Mesenchymal stem cell (in vitro differentiated cells and primary cell): ENCODE measurements at regions not wholly inside any gene's neighbourhood (a gene's known extent, or its start where the extent isn't known, plus 50 kb on each side); places are given as distances from the start of the nearest gene placed in this dataset.

Source experiments
- DNase-seq: peaks from one replicate; pipeline ENCODE4 v3.0.0-alpha.2; 2013
- H2AFZ ChIP-seq: one replicate; pipeline ENCODE4 v1.6.1; 2013; ENCODE audit warnings: low read depth, mild to moderate bottlenecking, control low read depth, inconsistent platforms, low read length, moderate library complexity
- H2AK5ac ChIP-seq: 2 replicates; pipeline ENCODE4 v1.6.1; 2013; ENCODE audit warnings: low read length, moderate library complexity, mild to moderate bottlenecking, inconsistent platforms; ENCODE audit not compliant: severe bottlenecking
- H2BK120ac ChIP-seq: one replicate; pipeline ENCODE4 v1.6.1; 2013; ENCODE audit warnings: low read depth, mild to moderate bottlenecking, inconsistent platforms, low read length, moderate library complexity
- H2BK12ac ChIP-seq, 2 experiments: one replicate each; pipeline ENCODE4 v1.6.1; 2013; ENCODE audit warnings: inconsistent platforms in 2 of 2, low read length in 2 of 2, mild to moderate bottlenecking in 2 of 2, moderate library complexity in 2 of 2, control low read depth in 1 of 2
- H2BK15ac ChIP-seq: one replicate; pipeline ENCODE4 v1.6.1; 2013; ENCODE audit warnings: mild to moderate bottlenecking, low read depth, inconsistent platforms; ENCODE audit not compliant: poor library complexity, severe bottlenecking
- H2BK5ac ChIP-seq: 2 replicates; pipeline ENCODE4 v1.6.1; 2013; ENCODE audit warnings: low read depth, mild to moderate bottlenecking, low read length, control low read depth, inconsistent platforms; ENCODE audit not compliant: poor library complexity, severe bottlenecking
- H3K14ac ChIP-seq, 2 experiments: one replicate each; pipeline ENCODE4 v1.6.1; 2013; ENCODE audit warnings: inconsistent platforms in 2 of 2, low read length in 2 of 2, control low read depth in 1 of 2, mild to moderate bottlenecking in 1 of 2, moderate library complexity in 1 of 2
- H3K18ac ChIP-seq, 2 experiments: one replicate each; pipeline ENCODE4 v1.6.1; 2013; ENCODE audit warnings: inconsistent platforms in 2 of 2, low read length in 2 of 2, control low read depth in 1 of 2, low read depth in 1 of 2, mild to moderate bottlenecking in 1 of 2
- H3K23ac ChIP-seq, 2 experiments: one replicate each; pipeline ENCODE4 v1.6.1; 2013; ENCODE audit warnings: inconsistent platforms in 2 of 2, low read length in 2 of 2, mild to moderate bottlenecking in 2 of 2, moderate library complexity in 2 of 2, control low read depth in 1 of 2
- H3K27ac ChIP-seq: 2 replicates; pipeline ENCODE4 v1.5.1; 2013; ENCODE audit warnings: mild to moderate bottlenecking, moderate library complexity, low read length, control low read depth, inconsistent platforms; ENCODE audit not compliant: poor library complexity, severe bottlenecking
- H3K27me3 ChIP-seq, 2 experiments: 2 replicates each; pipeline versions ENCODE4 v1.6.1 to v1.7.0; 2013; ENCODE audit warnings: low read length in 2 of 2, mild to moderate bottlenecking in 2 of 2, moderate library complexity in 2 of 2, control low read depth in 1 of 2, inconsistent platforms in 1 of 2; ENCODE audit not compliant: control insufficient read depth in 1 of 2, insufficient read depth in 1 of 2
- H3K36me3 ChIP-seq, 2 experiments: 2 replicates each; pipeline versions ENCODE4 v1.6.1 to v1.7.0; 2013; ENCODE audit warnings: low read length in 2 of 2, control low read depth in 1 of 2, inconsistent platforms in 1 of 2, low read depth in 1 of 2, mild to moderate bottlenecking in 1 of 2; ENCODE audit not compliant: insufficient read depth in 2 of 2, control insufficient read depth in 1 of 2
- H3K4ac ChIP-seq, 2 experiments: one replicate each; pipeline ENCODE4 v1.6.1; 2013; ENCODE audit warnings: inconsistent platforms in 2 of 2, low read length in 2 of 2, mild to moderate bottlenecking in 2 of 2, moderate library complexity in 2 of 2, control low read depth in 1 of 2, low read depth in 1 of 2
- H3K4me1 ChIP-seq: 2 replicates; pipeline ENCODE4 v1.6.1; 2013; ENCODE audit warnings: low read depth, low read length, control low read depth; ENCODE audit not compliant: control insufficient read depth, insufficient read depth
- H3K4me2 ChIP-seq: 2 replicates; pipeline ENCODE4 v1.6.1; 2013; ENCODE audit warnings: low read length, mild to moderate bottlenecking, inconsistent platforms; ENCODE audit not compliant: poor library complexity, severe bottlenecking
- H3K4me3 ChIP-seq, 2 experiments: 2 replicates each; pipeline versions ENCODE4 v1.5.1 to v1.7.0; 2013; ENCODE audit warnings: low read length in 2 of 2, mild to moderate bottlenecking in 2 of 2, control low read depth in 1 of 2, low read depth in 1 of 2; ENCODE audit not compliant: insufficient read depth in 1 of 2
- H3K79me1 ChIP-seq: replicated peaks from 2 replicates; pipeline ENCODE4 v1.6.1; 2013; ENCODE audit warnings: mild to moderate bottlenecking, control low read depth, low read length, inconsistent platforms; ENCODE audit not compliant: poor library complexity, severe bottlenecking
- H3K9ac ChIP-seq: 2 replicates; pipeline ENCODE4 v1.7.0; 2013; ENCODE audit warnings: mild to moderate bottlenecking, low read length, moderate library complexity
- H3K9me3 ChIP-seq: 2 replicates; pipeline ENCODE4 v1.7.0; 2013; ENCODE audit warnings: mild to moderate bottlenecking, low read length; ENCODE audit not compliant: control insufficient read depth
- H4K8ac ChIP-seq: one replicate; pipeline ENCODE4 v1.6.1; 2013; ENCODE audit warnings: inconsistent platforms, mild to moderate bottlenecking, low read length, moderate library complexity
- H4K91ac ChIP-seq: one replicate; pipeline ENCODE4 v1.6.1; 2013; ENCODE audit warnings: mild to moderate bottlenecking, low read length, inconsistent platforms
- WGBS: methylation state at CpG from one replicate; pipeline ENCODE4 v1.1.7; 2013; ENCODE audit warnings: mixed read lengths; 5-methylcytosine and 5-hydroxymethylcytosine counted together

DNA sequence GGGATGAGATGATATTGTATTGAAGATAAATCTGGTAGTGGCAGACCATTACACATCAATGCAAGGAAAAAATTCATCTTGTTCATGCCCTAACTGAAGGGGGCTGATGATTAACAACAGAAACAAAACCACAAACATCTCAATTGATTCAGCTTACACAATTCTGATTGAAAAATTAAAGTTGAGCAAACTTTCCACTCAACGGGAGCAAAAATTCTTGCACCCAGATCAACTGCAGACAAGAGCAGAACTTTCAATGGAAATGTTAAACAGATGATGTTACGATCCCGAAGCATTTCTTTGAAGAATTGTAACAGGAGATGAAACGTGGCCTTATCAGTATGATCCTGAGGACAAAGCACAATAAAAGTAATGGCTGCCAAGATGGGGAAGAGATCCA lies 172.4 kb upstream of the SOX5 start:
- Histone ChIP-seq H2BK120ac (no peak overlapping the region), H3K23ac (no peak overlapping the region), H3K4me3 (no peak overlapping the region), H2BK15ac (no peak overlapping the region), H2AFZ (no peak overlapping the region), H3K18ac (no peak overlapping the region), H2AK5ac (no peak overlapping the region), H3K79me1 (no peaks in the 10 kb centered on the region), H3K27me3 (no peaks in the 10 kb centered on the region), H3K4me1 (no peaks in the 10 kb centered on the region), H3K9ac (no peak overlapping the region), H4K91ac (no peak overlapping the region), H3K36me3 (no peaks in the 10 kb centered on the region), H3K4ac (no peak overlapping the region), H4K8ac (no peak overlapping the region), H3K4me2 (no peak overlapping the region), H2BK12ac (no peak overlapping the region), H3K27ac (no peak overlapping the region), H2BK5ac (no peak overlapping the region), H3K14ac (no peak overlapping the region), H3K9me3 (no peaks in the 10 kb centered on the region)
- WGBS = 80% methylated on average over 4 of the region's 4 CpGs
- DNase-seq = peak; percentile 11

DNA sequence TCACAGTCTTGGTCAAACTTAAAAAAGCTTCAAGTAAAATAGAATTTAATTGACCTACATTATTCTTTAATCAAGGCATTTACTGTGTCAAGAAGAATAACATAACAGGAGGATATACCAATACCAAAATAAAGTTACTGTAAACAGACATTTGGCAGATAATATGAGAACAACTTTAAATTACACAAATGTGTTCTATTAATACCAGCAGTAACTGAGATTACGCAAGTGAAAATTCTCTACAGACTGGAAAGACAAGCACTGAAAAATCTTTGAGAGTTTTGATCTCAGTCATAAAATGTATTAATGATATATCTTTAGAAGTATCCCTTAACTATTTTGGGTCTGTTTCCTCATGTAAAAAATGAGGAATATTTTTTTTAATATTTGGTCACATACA lies 169.2 kb upstream of the SOX5 start:
- peak; percentile 37 for DNase-seq

DNA sequence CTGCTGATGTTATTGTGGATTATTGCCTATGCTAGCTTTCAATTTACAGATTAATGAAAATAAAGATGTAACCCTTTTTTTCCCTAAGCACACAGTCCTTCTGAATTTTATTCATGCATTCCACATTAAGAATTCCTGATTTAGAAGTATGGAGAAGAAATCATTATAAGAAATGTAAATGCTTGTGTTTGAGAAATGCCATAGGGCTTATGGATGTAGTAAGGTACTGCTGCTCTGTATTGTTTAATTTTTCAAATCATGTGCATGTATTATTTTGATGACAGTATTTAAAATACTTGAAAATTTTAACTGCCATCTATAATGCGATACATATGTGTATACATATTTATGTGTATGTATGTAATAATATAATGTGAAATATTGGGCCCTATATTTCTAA lies 167.1 kb upstream of the SOX5 start:
- Histone ChIP-seq H2AK5ac (no peak overlapping the region), H2BK12ac (no peak overlapping the region), H3K27ac (no peak overlapping the region), H4K91ac (no peak overlapping the region), H3K4me2 (no peak overlapping the region), H3K36me3 (no peaks in the 10 kb centered on the region), H4K8ac (no peak overlapping the region), H2BK5ac (no peak overlapping the region), H3K4ac (no peak overlapping the region), H3K79me1 (no peaks in the 10 kb centered on the region), H3K23ac (no peak overlapping the region), H3K4me1 (no peaks in the 10 kb centered on the region), H3K14ac (no peak overlapping the region), H3K9me3 (no peaks in the 10 kb centered on the region), H3K18ac (no peak overlapping the region), H3K9ac (no peak overlapping the region), H2BK120ac (no peak overlapping the region), H3K4me3 (no peak overlapping the region), H2BK15ac (no peak overlapping the region), H2AFZ (no peak overlapping the region), H3K27me3 (no peaks in the 10 kb centered on the region)
- no CpG with 5 or more reads among the region's 1 CpG for WGBS
- no peak for DNase-seq

More for the DNA sequence above, 169.2 kb upstream of the SOX5 start:
- Histone ChIP-seq H3K9me3 (no peaks in the 10 kb centered on the region), H3K14ac (no peak overlapping the region), H3K27me3 (no peaks in the 10 kb centered on the region), H2BK12ac (no peak overlapping the region), H3K4ac (no peak overlapping the region), H2BK5ac (no peak overlapping the region), H3K79me1 (no peaks in the 10 kb centered on the region), H3K36me3 (no peaks in the 10 kb centered on the region), H3K27ac (no peak overlapping the region), H2BK15ac (no peak overlapping the region), H3K4me3 (no peak overlapping the region), H2BK120ac (no peak overlapping the region), H2AFZ (no peak overlapping the region), H3K4me1 (no peaks in the 10 kb centered on the region), H3K4me2 (no peak overlapping the region), H4K8ac (no peak overlapping the region), H3K18ac (no peak overlapping the region), H2AK5ac (no peak overlapping the region), H4K91ac (no peak overlapping the region), H3K23ac (no peak overlapping the region), H3K9ac (no peak overlapping the region)
- WGBS = no CpG with 5 or more reads among the region's 1 CpG

DNA sequence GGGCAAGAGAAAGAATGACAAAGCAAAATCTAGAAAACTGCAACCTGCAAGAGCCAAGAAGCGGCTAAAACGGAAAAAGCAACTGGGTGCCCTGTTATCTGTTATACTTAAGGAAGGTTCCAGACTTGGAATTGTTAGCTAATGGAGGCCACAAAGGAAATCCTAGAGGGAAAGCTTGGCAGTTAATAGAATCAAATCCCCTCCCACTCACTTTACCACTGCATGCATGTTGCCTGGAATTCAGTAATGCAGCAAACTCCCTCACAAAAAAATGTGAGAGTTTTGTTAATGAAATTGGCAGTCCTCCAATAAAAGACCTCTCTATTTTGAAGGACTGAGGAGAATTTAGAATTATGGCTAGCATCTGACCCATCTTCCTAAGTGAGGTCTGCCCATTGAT lies 164.2 kb upstream of the SOX5 start:
- no peaks in the 10 kb centered on the region for H3K79me1 ChIP-seq
- H3K36me3 ChIP-seq = no peaks in the 10 kb centered on the region
- H3K27ac ChIP-seq = no peak overlapping the region
- no peak overlapping the region for H3K23ac ChIP-seq
- H2AFZ ChIP-seq = no peak overlapping the region
- H3K9ac ChIP-seq = no peak overlapping the region
- H3K4ac ChIP-seq = no peak overlapping the region
- no CpG with 5 or more reads among the region's 2 CpGs for WGBS
- no peak overlapping the region for H4K91ac ChIP-seq
- H2BK5ac ChIP-seq = no peak overlapping the region
- H3K9me3 ChIP-seq = no peaks in the 10 kb centered on the region
- no peak overlapping the region for H4K8ac ChIP-seq
- no peak overlapping the region for H2BK15ac ChIP-seq
- no peaks in the 10 kb centered on the region for H3K27me3 ChIP-seq
- H3K18ac ChIP-seq = no peak overlapping the region
- no peak overlapping the region for H2BK120ac ChIP-seq
- no peak overlapping the region for H2AK5ac ChIP-seq
- H3K4me2 ChIP-seq = no peak overlapping the region
- no peak overlapping the region for H3K4me3 ChIP-seq
- no peaks in the 10 kb centered on the region for H3K4me1 ChIP-seq
- no peak overlapping the region for H3K14ac ChIP-seq
- H2BK12ac ChIP-seq = no peak overlapping the region
- peak; percentile 26 for DNase-seq
